Keratinocyte (primary cell): ENCODE measurements at regions not wholly inside any gene's neighbourhood (a gene's known extent, or its start where the extent isn't known, plus 50 kb on each side); places are given as distances from the start of the nearest gene placed in this dataset.

Experiments used
- DNase-seq: peaks from one replicate; pipeline ENCODE4 v3.0.0-alpha.2; 2011; ENCODE audit warnings: low read depth, missing footprints, low spot score
- FAIRE-seq: peaks from 2 replicates; lab custom pipeline; 2011; peaks lifted over from hg19 to GRCh38; lab: Jason Lieb, UNC
- H2AFZ ChIP-seq: 2 replicates; pipeline ENCODE4 v1.6.0; 2012; ENCODE audit warnings: low read length, control low read depth, inconsistent platforms; ENCODE audit not compliant: control insufficient read depth
- H3K27ac ChIP-seq: 2 replicates; pipeline ENCODE4 v1.5.1; 2011; ENCODE audit warnings: low read length; ENCODE audit not compliant: control insufficient read depth, insufficient read depth
- H3K27me3 ChIP-seq: 3 replicates; pipeline ENCODE4 v1.6.0; 2011; ENCODE audit warnings: low read length; ENCODE audit not compliant: control insufficient read depth, insufficient read depth; ENCODE audit errors: extremely low read depth
- H3K36me3 ChIP-seq, 2 experiments: 2 replicates in 1 of 2; 3 replicates in 1 of 2; pipeline ENCODE4 v1.5.1; 2011; ENCODE audit warnings: low read length in 2 of 2, mild to moderate bottlenecking in 1 of 2; ENCODE audit not compliant: control insufficient read depth in 2 of 2, insufficient read depth in 2 of 2; ENCODE audit errors: extremely low read depth in 1 of 2
- H3K4me1 ChIP-seq: 3 replicates; pipeline ENCODE4 v1.5.1; 2011; ENCODE audit warnings: low read length; ENCODE audit not compliant: control insufficient read depth, insufficient read depth; ENCODE audit errors: extremely low read depth
- H3K4me2 ChIP-seq: 3 replicates; pipeline ENCODE4 v1.6.0; 2011; ENCODE audit warnings: low read depth, low read length; ENCODE audit not compliant: control insufficient read depth, insufficient read depth; ENCODE audit errors: extremely low read depth
- H3K4me3 ChIP-seq, 3 experiments: fragments of 200-600 bp in 1 of 3; sonication (generic) in 1 of 3; 2 replicates in 2 of 3; 3 replicates in 1 of 3; pipeline ENCODE4 v1.5.1; 2011 to 2016; ENCODE audit warnings: low read length in 3 of 3, mild to moderate bottlenecking in 3 of 3, control low read depth in 2 of 3, inconsistent platforms in 1 of 3, low read depth in 1 of 3, mixed read lengths in 1 of 3, mixed run types in 1 of 3, moderate library complexity in 1 of 3; ENCODE audit not compliant: control insufficient read depth in 2 of 3, insufficient read depth in 2 of 3; ENCODE audit errors: extremely low read depth in 1 of 3
- H3K79me2 ChIP-seq: 2 replicates; pipeline ENCODE4 v1.6.0; 2012; ENCODE audit warnings: low read length; ENCODE audit not compliant: control insufficient read depth, insufficient read depth
- H3K9ac ChIP-seq: 3 replicates; pipeline ENCODE4 v1.6.0; 2011; ENCODE audit warnings: low read length; ENCODE audit not compliant: control insufficient read depth, insufficient read depth; ENCODE audit errors: extremely low read depth
- H3K9me1 ChIP-seq: 3 replicates; pipeline ENCODE4 v1.6.0; 2011; ENCODE audit warnings: low read length; ENCODE audit not compliant: control insufficient read depth, insufficient read depth; ENCODE audit errors: extremely low read depth
- H3K9me3 ChIP-seq: 2 replicates; pipeline ENCODE4 v1.5.1; 2012; ENCODE audit warnings: low read depth, low read length; ENCODE audit not compliant: control insufficient read depth
- H4K20me1 ChIP-seq: 3 replicates; pipeline ENCODE4 v1.6.0; 2011; ENCODE audit warnings: low read length; ENCODE audit not compliant: control insufficient read depth, insufficient read depth; ENCODE audit errors: extremely low read depth
- CTCF ChIP-seq, 3 experiments: IDR thresholded peaks in 1 of 3; conservative IDR thresholded peaks in 1 of 3; optimal IDR thresholded peaks in 1 of 3; 2 replicates in 2 of 3; 3 replicates in 1 of 3; pipeline versions ENCODE3 to v1.5.1; 2011; ENCODE audit warnings: low read length in 3 of 3, mild to moderate bottlenecking in 3 of 3, moderate library complexity in 2 of 3, control low read depth in 1 of 3, inconsistent platforms in 1 of 3; ENCODE audit not compliant: insufficient read depth in 2 of 3; ENCODE audit errors: extremely low read depth in 1 of 3
- EZH2 ChIP-seq: IDR thresholded peaks from one replicate; pipeline ENCODE4 v1.6.1; 2012; ENCODE audit warnings: inconsistent platforms, mild to moderate bottlenecking, low read length, moderate library complexity
- dilution Hi-C: fragments of 300-500 bp; cut with MboI; formaldehyde crosslinking; loops from one replicate; pipeline ENCODE4 v1.7.0; 2020; ENCODE audit warnings: low sequenced_read_pairs; ENCODE audit not compliant: extremely low pct_ligation_motif_present

GRCh38 chr13:38135592-38135991 lies 214.1 kb upstream of the UFM1 start:
- no peak overlapping the region for H3K4me2 ChIP-seq
- DNase-seq (no peak), FAIRE-seq (no peak)
- no peaks in the 10 kb centered on the region for H3K4me1 ChIP-seq
- H3K4me3 ChIP-seq, result no peak overlapping the region
- no peak overlapping the region for H3K9ac ChIP-seq
- no peaks in the 10 kb centered on the region for H4K20me1 ChIP-seq
- H3K27me3 ChIP-seq, result no peaks in the 10 kb centered on the region
- no peaks in the 10 kb centered on the region for H3K9me1 ChIP-seq
- dilution Hi-C loops, result no loop called here
- H3K36me3 ChIP-seq, result no peaks in the 10 kb centered on the region
- no peaks in the 10 kb centered on the region for H3K9me3 ChIP-seq
- H3K79me2 ChIP-seq, result no peaks in the 10 kb centered on the region
- TF ChIP-seq CTCF (optimal IDR thresholded peaks at IDR 0.05 in 1 of 3, IDR thresholded peaks at IDR 0.05 in 1 of 3, conservative IDR thresholded peaks at IDR 0.05 in 1 of 3; ENCODE audit: extremely low read depth in 1 of 3, insufficient read depth in 2 of 3, low read length in 3 of 3) (peak in 1 of 3 experiments; percentile 5), EZH2 (no peak)
- H3K27ac ChIP-seq, result no peak overlapping the region
- H2AFZ ChIP-seq, result peak overlapping the region; percentile 74

GRCh38 chr13:38121267-38121666 lies 228.4 kb upstream of the UFM1 start:
- Histone ChIP-seq H3K79me2 (no peaks in the 10 kb centered on the region), H2AFZ (no peak overlapping the region), H3K9me3 (no peaks in the 10 kb centered on the region), H3K36me3 (no peaks in the 10 kb centered on the region), H4K20me1 (no peaks in the 10 kb centered on the region), H3K27me3 (no peaks in the 10 kb centered on the region), H3K4me3 (no peak overlapping the region), H3K9me1 (no peaks in the 10 kb centered on the region), H3K27ac (no peak overlapping the region), H3K4me1 (no peaks in the 10 kb centered on the region), H3K9ac (no peak overlapping the region), H3K4me2 (no peak overlapping the region)
- no peak for FAIRE-seq
- dilution Hi-C loops, result no loop called here
- no peak for DNase-seq
- TF ChIP-seq CTCF (optimal IDR thresholded peaks at IDR 0.05 in 1 of 3, IDR thresholded peaks at IDR 0.05 in 1 of 3, conservative IDR thresholded peaks at IDR 0.05 in 1 of 3; ENCODE audit: extremely low read depth in 1 of 3, insufficient read depth in 2 of 3, low read length in 3 of 3) (no peak), EZH2 (no peak)
